ENCODE measurements at regions not wholly inside any gene's neighbourhood (a gene's known extent, or its start where the extent isn't known, plus 50 kb on each side); places are given as distances from the start of the nearest gene placed in this dataset.

- Mint-ChIP-seq H3K9me3 (peaks cover 14% of the 10 kb centered on the region), H3K27ac (no peak overlapping the region), H3K4me1 (ENCODE audit: low read depth) (peaks cover 5% of the 10 kb centered on the region), H3K36me3 (ENCODE audit: low read depth) (no peaks in the 10 kb centered on the region), H3K27me3 (ENCODE audit: insufficient read depth) (peaks cover 3% of the 10 kb centered on the region), H3K4me3 (no peak overlapping the region)
- no peak for DNase-seq (ENCODE audit: low spot score)
- intact Hi-C loops (cut with micrococcal nuclease), result no loop called here
Measured at GRCh38 chr12:91622037-91622436, 439.4 kb upstream of the DCN start.

DNA sequence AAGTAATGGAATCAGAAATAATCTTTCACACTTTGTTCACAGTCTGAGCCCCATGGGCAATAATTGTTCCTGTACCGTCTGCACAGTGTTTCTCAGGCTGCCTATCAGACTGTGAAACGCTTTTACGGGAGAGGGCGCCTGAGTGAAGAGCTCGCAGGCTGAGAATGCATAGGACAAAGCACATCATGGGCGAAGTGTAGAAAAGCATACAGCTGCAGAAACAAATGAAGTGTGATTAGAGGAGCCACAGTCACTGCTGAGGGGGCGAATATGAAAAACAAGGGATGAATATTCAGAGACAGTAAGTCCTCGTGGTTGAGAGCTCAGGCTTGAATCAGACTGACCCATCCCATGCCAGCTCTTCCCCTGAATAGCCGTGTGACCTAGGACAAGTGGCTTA, 438.4 kb upstream of the DCN start:
- intact Hi-C loops (cut with micrococcal nuclease), result no loop called here
- Mint-ChIP-seq H3K36me3 (ENCODE audit: low read depth) (no peaks in the 10 kb centered on the region), H3K27ac (no peak overlapping the region), H3K27me3 (ENCODE audit: insufficient read depth) (peaks cover 3% of the 10 kb centered on the region), H3K4me3 (no peak overlapping the region), H3K9me3 (peaks cover 8% of the 10 kb centered on the region), H3K4me1 (ENCODE audit: low read depth) (peaks cover 5% of the 10 kb centered on the region)
- DNase-seq (ENCODE audit: low spot score), result no peak

DNA sequence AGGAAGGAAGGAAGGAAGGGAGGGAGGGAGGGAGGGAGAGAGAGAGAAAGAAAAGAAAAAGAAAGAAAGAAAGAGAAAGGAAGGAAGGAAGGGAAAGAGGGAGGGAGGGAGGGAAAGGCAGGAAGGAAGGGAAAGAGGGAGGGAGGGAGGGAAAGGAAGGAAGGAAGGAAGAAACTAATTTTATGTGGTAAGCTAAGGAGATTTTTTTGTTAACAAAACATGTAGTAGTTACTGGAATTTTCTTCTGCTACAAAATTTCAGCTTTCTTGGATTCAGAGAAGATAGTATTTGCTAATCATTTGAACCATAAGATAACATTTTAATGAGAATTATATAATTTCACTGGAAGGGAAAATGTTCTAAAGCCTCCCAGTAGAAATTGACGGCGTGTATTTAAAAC, 437.8 kb upstream of the DCN start:
- H3K27me3 Mint-ChIP-seq (ENCODE audit: insufficient read depth), result peaks cover 3% of the 10 kb centered on the region
- no peak overlapping the region for H3K27ac Mint-ChIP-seq
- no peak overlapping the region for H3K4me3 Mint-ChIP-seq
- no peaks in the 10 kb centered on the region for H3K36me3 Mint-ChIP-seq (ENCODE audit: low read depth)
- peaks cover 6% of the 10 kb centered on the region for H3K9me3 Mint-ChIP-seq
- no peak for DNase-seq (ENCODE audit: low spot score)
- peaks cover 5% of the 10 kb centered on the region for H3K4me1 Mint-ChIP-seq (ENCODE audit: low read depth)
- intact Hi-C loops (cut with micrococcal nuclease), result no loop called here

DNA sequence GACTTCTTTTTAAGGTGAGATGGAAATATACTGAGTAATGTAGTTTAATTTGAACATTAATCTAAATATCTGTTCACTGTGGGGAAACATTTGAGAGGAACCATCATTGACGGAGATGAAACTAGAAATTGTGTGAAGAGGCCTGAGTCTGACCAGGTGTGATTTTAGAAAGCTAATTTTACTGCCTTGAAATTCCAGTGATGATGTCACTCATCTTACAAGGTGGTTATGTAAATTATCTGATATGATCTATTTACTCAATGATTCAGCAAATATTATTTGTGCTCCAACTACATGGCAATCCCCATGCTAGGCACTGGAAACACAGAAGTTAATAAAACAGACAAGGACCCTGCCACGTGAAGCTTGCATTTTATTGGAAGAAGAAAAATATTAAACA, 435.7 kb upstream of the DCN start:
- Mint-ChIP-seq H3K4me3 (no peak overlapping the region), H3K9me3 (no peaks in the 10 kb centered on the region), H3K36me3 (ENCODE audit: low read depth) (no peaks in the 10 kb centered on the region), H3K27me3 (ENCODE audit: insufficient read depth) (peaks cover 2% of the 10 kb centered on the region), H3K4me1 (ENCODE audit: low read depth) (peaks cover 5% of the 10 kb centered on the region), H3K27ac (no peak overlapping the region)
- intact Hi-C loops (cut with micrococcal nuclease), result no loop called here
- DNase-seq (ENCODE audit: low spot score), result no peak

DNA sequence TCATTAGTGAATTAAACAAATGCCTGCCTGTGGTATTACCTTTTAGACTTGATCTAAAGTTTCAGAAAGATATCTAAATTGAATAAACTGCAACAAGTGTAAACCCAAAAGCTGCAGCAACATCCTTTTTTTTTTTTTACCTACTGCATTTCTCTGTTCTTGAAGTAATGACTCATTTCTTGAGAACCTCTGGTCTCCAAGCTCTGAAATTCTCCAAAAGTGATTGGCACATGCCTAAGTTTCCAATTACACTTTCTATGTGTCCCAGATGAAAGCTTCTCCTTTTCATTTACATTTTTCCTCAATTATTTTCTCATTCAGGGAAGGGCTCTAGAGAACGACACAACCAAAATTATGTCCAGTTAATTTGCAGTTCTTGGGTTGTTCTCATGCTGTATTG, 435.2 kb upstream of the DCN start:
- DNase-seq (ENCODE audit: low spot score), result no peak
- intact Hi-C loops (cut with micrococcal nuclease), result no loop called here
- H3K36me3 Mint-ChIP-seq (ENCODE audit: low read depth), result no peaks in the 10 kb centered on the region
- peaks cover 5% of the 10 kb centered on the region for H3K4me1 Mint-ChIP-seq (ENCODE audit: low read depth)
- no peak overlapping the region for H3K27ac Mint-ChIP-seq
- peaks cover 2% of the 10 kb centered on the region for H3K27me3 Mint-ChIP-seq (ENCODE audit: insufficient read depth)
- no peaks in the 10 kb centered on the region for H3K9me3 Mint-ChIP-seq
- H3K4me3 Mint-ChIP-seq, result no peak overlapping the region

GRCh38 chr12:91616416-91616815, 433.8 kb upstream of the DCN start:
- DNase-seq (ENCODE audit: low spot score), result no peak
- Mint-ChIP-seq H3K36me3 (ENCODE audit: low read depth) (no peaks in the 10 kb centered on the region), H3K4me1 (ENCODE audit: low read depth) (peaks cover 5% of the 10 kb centered on the region), H3K27ac (no peak overlapping the region), H3K4me3 (no peak overlapping the region), H3K9me3 (no peaks in the 10 kb centered on the region), H3K27me3 (ENCODE audit: insufficient read depth) (peaks cover 2% of the 10 kb centered on the region)
- intact Hi-C loops (cut with micrococcal nuclease), result no loop called here

DNA sequence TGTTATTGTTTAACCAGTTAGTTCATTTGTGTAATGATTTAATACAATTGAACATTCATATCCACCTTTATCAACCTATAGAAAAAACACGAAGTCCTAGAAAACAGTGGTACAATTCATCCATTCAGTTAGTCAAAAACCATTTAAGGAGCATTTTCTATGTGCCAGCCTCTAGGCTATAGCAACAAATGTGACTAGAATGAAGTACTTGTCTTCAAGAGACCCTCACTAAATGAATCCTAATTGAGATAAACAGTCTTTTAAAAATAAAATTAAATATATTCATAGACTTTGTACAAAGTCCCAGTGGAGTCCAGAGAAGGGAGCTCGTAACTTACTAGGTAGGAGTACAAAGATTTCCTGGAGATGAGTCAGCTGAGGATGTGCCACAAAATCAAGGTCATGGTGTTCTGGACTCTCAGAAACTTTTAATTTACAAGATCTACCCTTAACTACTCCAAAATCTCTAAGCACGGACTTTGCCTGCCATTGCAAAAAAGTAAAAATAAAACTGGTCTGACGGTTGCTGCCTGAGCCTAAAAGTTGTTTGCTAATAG, 430.7 kb upstream of the DCN start:
- no peaks in the 10 kb centered on the region for H3K9me3 Mint-ChIP-seq
- no peak for DNase-seq (ENCODE audit: low spot score)
- H3K4me1 Mint-ChIP-seq (ENCODE audit: low read depth), result peaks cover 5% of the 10 kb centered on the region
- no peaks in the 10 kb centered on the region for H3K27me3 Mint-ChIP-seq (ENCODE audit: insufficient read depth)
- no peak overlapping the region for H3K27ac Mint-ChIP-seq
- H3K4me3 Mint-ChIP-seq, result no peak overlapping the region
- H3K36me3 Mint-ChIP-seq (ENCODE audit: low read depth), result no peaks in the 10 kb centered on the region
- intact Hi-C loops (cut with micrococcal nuclease), result no loop called here

DNA sequence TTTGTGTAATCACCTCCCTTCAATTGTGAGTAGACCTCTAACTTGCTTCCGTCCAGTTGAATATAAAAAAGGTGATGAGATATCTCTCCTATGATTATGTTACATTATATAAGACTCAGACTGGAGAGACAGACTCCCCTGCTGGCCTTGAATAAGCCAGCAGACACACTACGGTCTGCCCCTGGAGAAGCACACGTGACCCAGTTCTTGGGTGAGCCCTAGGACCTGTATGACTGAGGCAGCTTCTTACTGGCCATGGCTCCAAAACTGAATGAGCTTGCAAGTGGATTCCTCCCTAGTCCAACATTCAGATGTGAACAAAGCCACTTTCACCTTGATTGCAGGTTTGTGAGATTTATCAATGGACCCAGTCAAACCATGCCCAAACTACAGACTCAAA, 427.9 kb upstream of the DCN start:
- no peaks in the 10 kb centered on the region for H3K4me1 Mint-ChIP-seq (ENCODE audit: low read depth)
- H3K27ac Mint-ChIP-seq, result no peak overlapping the region
- H3K9me3 Mint-ChIP-seq, result no peaks in the 10 kb centered on the region
- H3K36me3 Mint-ChIP-seq (ENCODE audit: low read depth), result no peaks in the 10 kb centered on the region
- intact Hi-C loops (cut with micrococcal nuclease), result no loop called here
- DNase-seq (ENCODE audit: low spot score), result no peak
- no peak overlapping the region for H3K4me3 Mint-ChIP-seq
- H3K27me3 Mint-ChIP-seq (ENCODE audit: insufficient read depth), result no peaks in the 10 kb centered on the region

DNA sequence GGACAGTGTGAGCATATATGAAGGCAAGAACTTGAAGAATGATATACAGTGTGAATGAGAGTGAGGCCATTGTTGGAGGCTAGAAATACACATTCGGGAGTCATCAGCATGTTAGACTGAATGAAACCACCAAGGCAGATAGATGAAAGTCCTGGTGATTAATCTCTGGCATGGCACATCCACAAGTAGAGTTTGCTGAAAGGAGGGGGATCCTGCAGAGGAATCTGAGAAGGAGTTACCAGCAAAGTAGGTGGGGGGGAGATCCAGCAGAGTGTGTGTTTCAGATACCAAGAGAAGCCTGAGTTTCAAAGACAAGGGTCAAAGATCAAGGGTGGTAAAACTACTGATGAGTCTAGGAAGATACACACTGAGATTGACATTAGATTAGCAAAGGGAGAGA, 426.7 kb upstream of the DCN start:
- DNase-seq (ENCODE audit: low spot score), result no peak
- no peaks in the 10 kb centered on the region for H3K27me3 Mint-ChIP-seq (ENCODE audit: insufficient read depth)
- H3K4me1 Mint-ChIP-seq (ENCODE audit: low read depth), result no peaks in the 10 kb centered on the region
- intact Hi-C loops (cut with micrococcal nuclease), result no loop called here
- no peaks in the 10 kb centered on the region for H3K9me3 Mint-ChIP-seq
- no peak overlapping the region for H3K27ac Mint-ChIP-seq
- no peaks in the 10 kb centered on the region for H3K36me3 Mint-ChIP-seq (ENCODE audit: low read depth)
- H3K4me3 Mint-ChIP-seq, result no peak overlapping the region

GRCh38 chr12:91608542-91608941, 425.9 kb upstream of the DCN start:
- no peak for DNase-seq (ENCODE audit: low spot score)
- H3K9me3 Mint-ChIP-seq, result no peaks in the 10 kb centered on the region
- intact Hi-C loops (cut with micrococcal nuclease), result no loop called here
- no peaks in the 10 kb centered on the region for H3K36me3 Mint-ChIP-seq (ENCODE audit: low read depth)
- H3K27me3 Mint-ChIP-seq (ENCODE audit: insufficient read depth), result no peaks in the 10 kb centered on the region
- no peak overlapping the region for H3K4me3 Mint-ChIP-seq
- no peaks in the 10 kb centered on the region for H3K4me1 Mint-ChIP-seq (ENCODE audit: low read depth)
- H3K27ac Mint-ChIP-seq, result no peak overlapping the region

DNA sequence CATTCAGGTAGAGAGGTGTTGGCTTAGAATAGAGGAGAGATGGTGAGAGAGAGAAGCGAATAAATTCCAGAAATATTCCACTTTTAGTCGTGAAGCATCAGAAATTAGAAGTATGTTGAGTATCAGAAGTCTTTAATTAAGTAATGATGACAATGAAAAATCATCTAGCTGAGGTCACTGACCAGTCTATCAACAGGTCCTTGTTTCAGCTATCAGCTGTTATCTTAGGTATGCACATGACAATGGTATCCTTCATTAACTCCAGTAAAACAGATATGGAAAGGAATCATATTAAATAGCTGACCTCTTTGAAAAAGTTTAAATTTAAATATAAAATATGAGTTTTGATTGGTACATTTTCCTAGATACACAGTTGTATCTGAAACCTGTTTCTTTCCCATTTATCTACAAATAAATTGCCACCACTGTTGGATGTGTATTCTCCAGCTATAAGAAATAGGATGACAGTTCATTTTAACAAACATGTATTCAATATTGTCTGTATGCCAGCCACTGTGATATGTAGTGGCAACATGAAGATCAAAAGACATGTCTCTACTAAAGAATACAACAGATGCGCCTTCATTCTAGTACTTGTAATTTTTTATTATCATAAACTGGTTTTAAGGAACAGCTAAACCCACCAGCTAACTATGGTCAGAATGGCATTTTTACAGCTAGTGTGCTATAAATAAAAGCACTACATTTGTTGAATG, 424.2 kb upstream of the DCN start:
- no peak overlapping the region for H3K4me3 Mint-ChIP-seq
- no peaks in the 10 kb centered on the region for H3K4me1 Mint-ChIP-seq (ENCODE audit: low read depth)
- H3K27me3 Mint-ChIP-seq (ENCODE audit: insufficient read depth), result no peaks in the 10 kb centered on the region
- no peaks in the 10 kb centered on the region for H3K9me3 Mint-ChIP-seq
- DNase-seq (ENCODE audit: low spot score), result no peak
- no peak overlapping the region for H3K27ac Mint-ChIP-seq
- H3K36me3 Mint-ChIP-seq (ENCODE audit: low read depth), result no peaks in the 10 kb centered on the region
- intact Hi-C loops (cut with micrococcal nuclease), result no loop called here

DNA sequence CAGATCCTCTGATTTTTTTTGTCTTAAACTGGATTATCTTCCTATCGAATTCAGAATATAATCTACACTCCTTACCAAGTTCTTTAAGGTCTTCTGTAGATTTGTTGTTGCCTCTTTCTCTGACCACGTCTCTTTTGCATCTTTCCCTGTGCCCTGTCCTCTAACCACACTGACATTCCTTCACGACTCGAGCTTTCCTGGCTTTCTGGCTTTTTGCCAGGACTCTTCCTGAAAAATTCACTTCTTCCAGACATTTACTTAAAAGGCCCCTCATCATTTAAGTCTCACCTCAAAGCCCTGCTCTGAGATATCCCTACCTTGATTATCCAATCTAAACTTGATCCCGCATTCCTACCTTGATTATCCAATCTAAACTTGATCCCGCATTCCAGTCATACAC, 422.3 kb upstream of the DCN start:
- Mint-ChIP-seq H3K9me3 (peaks cover 4% of the 10 kb centered on the region), H3K36me3 (ENCODE audit: low read depth) (no peaks in the 10 kb centered on the region), H3K4me1 (ENCODE audit: low read depth) (no peaks in the 10 kb centered on the region), H3K4me3 (no peak overlapping the region), H3K27ac (no peak overlapping the region), H3K27me3 (ENCODE audit: insufficient read depth) (no peaks in the 10 kb centered on the region)
- no peak for DNase-seq (ENCODE audit: low spot score)
- intact Hi-C loops (cut with micrococcal nuclease), result no loop called here

- Mint-ChIP-seq H3K27me3 (ENCODE audit: insufficient read depth) (no peaks in the 10 kb centered on the region), H3K4me1 (ENCODE audit: low read depth) (no peaks in the 10 kb centered on the region), H3K4me3 (no peak overlapping the region), H3K27ac (no peak overlapping the region), H3K9me3 (peaks cover 10% of the 10 kb centered on the region), H3K36me3 (ENCODE audit: low read depth) (no peaks in the 10 kb centered on the region)
- no peak for DNase-seq (ENCODE audit: low spot score)
- intact Hi-C loops (cut with micrococcal nuclease), result no loop called here
Measured at GRCh38 chr12:91603060-91603459, 420.4 kb upstream of the DCN start.

GRCh38 chr12:91601054-91601453, 418.4 kb upstream of the DCN start:
- DNase-seq (ENCODE audit: low spot score), result no peak
- no peak overlapping the region for H3K27ac Mint-ChIP-seq

More at GRCh38 chr12:91601054-91601453, 418.4 kb upstream of the DCN start:
- intact Hi-C loops (cut with micrococcal nuclease), result no loop called here
- Mint-ChIP-seq H3K36me3 (ENCODE audit: low read depth) (no peaks in the 10 kb centered on the region), H3K4me3 (no peak overlapping the region), H3K27me3 (ENCODE audit: insufficient read depth) (peaks cover 3% of the 10 kb centered on the region), H3K4me1 (ENCODE audit: low read depth) (no peaks in the 10 kb centered on the region), H3K9me3 (peaks cover 10% of the 10 kb centered on the region)

All from activated T-helper 1 cell treated with anti-CD3 and anti-CD28 coated beads, Interleukin-12 subunit alpha, Interleukin-12 subunit beta, Interleukin-2, Interleukin-4 antibody, amounts not matched to agents 30 ng/mL and 10 ng/mL and 1 ng/mL, durations not matched to agents 14 hours and 24 hours and 36 hours (primary cell).